ENCODE measurements at regions not wholly inside any gene's neighbourhood (a gene's known extent, or its start where the extent isn't known, plus 50 kb on each side); places are given as distances from the start of the nearest gene placed in this dataset.

DNA sequence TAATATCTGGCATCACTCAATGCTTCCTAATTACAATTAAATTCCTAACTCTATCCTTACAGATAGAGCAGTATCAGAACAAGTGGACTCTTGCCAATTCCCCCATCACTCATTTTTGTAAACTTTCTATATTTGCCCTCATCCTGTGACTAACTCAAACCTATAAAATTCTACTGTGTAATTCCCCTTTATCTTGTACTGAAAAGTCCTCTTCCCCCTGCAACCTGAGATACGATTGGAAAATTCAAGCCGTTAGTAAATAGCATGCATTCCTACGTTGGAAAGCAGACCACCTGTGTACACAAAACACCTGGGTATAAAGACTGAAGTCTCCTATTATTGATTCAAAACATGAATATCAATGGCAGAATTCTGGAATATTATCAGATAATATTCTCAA is 70.4 kb upstream of the KCNQ5 start:
- TF ChIP-seq POLR2A (IDR thresholded peaks at IDR 0.05; ENCODE audit: low read depth, low read length) (no peak), EP300 (IDR thresholded peaks at IDR 0.05; ENCODE audit: borderline replicate concordance in 1 of 2, control insufficient read depth in 1 of 2, low read depth in 2 of 2, low read length in 2 of 2) (no peak), CEBPB (IDR thresholded peaks at IDR 0.05; ENCODE audit: borderline replicate concordance in 1 of 2, low read depth in 2 of 2, low read length in 2 of 2) (no peak), EZH2 (IDR thresholded peaks at IDR 0.05; ENCODE audit: borderline replicate concordance, control insufficient read depth, low read depth, low read length) (no peak), TBL1XR1 (IDR thresholded peaks at IDR 0.05; ENCODE audit: low read depth, low read length) (no peak), FOXM1 (IDR thresholded peaks at IDR 0.05; ENCODE audit: low read depth, low read length) (no peak), TCF7 (IDR thresholded peaks at IDR 0.05; ENCODE audit: borderline replicate concordance) (no peak), CHD2 (IDR thresholded peaks at IDR 0.05; ENCODE audit: borderline replicate concordance, low read depth, low read length) (no peak), ZNF274 (IDR thresholded peaks at IDR 0.05; ENCODE audit: insufficient read depth, insufficient read length) (no peak)
- TF ChIP-seq, protein P1, sequence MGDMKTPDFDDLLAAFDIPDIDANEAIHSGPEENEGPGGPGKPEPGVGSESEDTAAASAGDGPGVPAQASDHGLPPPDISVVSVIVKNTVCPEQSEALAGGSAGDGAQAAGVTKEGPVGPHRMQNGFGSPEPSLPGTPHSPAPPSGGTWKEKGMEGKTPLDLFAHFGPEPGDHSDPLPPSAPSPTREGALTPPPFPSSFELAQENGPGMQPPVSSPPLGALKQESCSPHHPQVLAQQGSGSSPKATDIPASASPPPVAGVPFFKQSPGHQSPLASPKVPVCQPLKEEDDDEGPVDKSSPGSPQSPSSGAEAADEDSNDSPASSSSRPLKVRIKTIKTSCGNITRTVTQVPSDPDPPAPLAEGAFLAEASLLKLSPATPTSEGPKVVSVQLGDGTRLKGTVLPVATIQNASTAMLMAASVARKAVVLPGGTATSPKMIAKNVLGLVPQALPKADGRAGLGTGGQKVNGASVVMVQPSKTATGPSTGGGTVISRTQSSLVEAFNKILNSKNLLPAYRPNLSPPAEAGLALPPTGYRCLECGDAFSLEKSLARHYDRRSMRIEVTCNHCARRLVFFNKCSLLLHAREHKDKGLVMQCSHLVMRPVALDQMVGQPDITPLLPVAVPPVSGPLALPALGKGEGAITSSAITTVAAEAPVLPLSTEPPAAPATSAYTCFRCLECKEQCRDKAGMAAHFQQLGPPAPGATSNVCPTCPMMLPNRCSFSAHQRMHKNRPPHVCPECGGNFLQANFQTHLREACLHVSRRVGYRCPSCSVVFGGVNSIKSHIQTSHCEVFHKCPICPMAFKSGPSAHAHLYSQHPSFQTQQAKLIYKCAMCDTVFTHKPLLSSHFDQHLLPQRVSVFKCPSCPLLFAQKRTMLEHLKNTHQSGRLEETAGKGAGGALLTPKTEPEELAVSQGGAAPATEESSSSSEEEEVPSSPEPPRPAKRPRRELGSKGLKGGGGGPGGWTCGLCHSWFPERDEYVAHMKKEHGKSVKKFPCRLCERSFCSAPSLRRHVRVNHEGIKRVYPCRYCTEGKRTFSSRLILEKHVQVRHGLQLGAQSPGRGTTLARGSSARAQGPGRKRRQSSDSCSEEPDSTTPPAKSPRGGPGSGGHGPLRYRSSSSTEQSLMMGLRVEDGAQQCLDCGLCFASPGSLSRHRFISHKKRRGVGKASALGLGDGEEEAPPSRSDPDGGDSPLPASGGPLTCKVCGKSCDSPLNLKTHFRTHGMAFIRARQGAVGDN (IDR thresholded peaks at IDR 0.05), result no peak
- TF ChIP-seq, protein P2, sequence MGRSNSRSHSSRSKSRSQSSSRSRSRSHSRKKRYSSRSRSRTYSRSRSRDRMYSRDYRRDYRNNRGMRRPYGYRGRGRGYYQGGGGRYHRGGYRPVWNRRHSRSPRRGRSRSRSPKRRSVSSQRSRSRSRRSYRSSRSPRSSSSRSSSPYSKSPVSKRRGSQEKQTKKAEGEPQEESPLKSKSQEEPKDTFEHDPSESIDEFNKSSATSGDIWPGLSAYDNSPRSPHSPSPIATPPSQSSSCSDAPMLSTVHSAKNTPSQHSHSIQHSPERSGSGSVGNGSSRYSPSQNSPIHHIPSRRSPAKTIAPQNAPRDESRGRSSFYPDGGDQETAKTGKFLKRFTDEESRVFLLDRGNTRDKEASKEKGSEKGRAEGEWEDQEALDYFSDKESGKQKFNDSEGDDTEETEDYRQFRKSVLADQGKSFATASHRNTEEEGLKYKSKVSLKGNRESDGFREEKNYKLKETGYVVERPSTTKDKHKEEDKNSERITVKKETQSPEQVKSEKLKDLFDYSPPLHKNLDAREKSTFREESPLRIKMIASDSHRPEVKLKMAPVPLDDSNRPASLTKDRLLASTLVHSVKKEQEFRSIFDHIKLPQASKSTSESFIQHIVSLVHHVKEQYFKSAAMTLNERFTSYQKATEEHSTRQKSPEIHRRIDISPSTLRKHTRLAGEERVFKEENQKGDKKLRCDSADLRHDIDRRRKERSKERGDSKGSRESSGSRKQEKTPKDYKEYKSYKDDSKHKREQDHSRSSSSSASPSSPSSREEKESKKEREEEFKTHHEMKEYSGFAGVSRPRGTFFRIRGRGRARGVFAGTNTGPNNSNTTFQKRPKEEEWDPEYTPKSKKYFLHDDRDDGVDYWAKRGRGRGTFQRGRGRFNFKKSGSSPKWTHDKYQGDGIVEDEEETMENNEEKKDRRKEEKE (IDR thresholded peaks at IDR 0.05), result no peak
- TF ChIP-seq, protein P3, sequence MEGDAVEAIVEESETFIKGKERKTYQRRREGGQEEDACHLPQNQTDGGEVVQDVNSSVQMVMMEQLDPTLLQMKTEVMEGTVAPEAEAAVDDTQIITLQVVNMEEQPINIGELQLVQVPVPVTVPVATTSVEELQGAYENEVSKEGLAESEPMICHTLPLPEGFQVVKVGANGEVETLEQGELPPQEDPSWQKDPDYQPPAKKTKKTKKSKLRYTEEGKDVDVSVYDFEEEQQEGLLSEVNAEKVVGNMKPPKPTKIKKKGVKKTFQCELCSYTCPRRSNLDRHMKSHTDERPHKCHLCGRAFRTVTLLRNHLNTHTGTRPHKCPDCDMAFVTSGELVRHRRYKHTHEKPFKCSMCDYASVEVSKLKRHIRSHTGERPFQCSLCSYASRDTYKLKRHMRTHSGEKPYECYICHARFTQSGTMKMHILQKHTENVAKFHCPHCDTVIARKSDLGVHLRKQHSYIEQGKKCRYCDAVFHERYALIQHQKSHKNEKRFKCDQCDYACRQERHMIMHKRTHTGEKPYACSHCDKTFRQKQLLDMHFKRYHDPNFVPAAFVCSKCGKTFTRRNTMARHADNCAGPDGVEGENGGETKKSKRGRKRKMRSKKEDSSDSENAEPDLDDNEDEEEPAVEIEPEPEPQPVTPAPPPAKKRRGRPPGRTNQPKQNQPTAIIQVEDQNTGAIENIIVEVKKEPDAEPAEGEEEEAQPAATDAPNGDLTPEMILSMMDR (IDR thresholded peaks at IDR 0.05 in 2 of 3, conservative IDR thresholded peaks at IDR 0.05 in 1 of 3; ENCODE audit: control insufficient read depth in 2 of 3, extremely low read depth in 1 of 3, insufficient read depth in 1 of 3, low read depth in 3 of 3, low read length in 3 of 3), result no peak
- TF ChIP-seq, protein P4, sequence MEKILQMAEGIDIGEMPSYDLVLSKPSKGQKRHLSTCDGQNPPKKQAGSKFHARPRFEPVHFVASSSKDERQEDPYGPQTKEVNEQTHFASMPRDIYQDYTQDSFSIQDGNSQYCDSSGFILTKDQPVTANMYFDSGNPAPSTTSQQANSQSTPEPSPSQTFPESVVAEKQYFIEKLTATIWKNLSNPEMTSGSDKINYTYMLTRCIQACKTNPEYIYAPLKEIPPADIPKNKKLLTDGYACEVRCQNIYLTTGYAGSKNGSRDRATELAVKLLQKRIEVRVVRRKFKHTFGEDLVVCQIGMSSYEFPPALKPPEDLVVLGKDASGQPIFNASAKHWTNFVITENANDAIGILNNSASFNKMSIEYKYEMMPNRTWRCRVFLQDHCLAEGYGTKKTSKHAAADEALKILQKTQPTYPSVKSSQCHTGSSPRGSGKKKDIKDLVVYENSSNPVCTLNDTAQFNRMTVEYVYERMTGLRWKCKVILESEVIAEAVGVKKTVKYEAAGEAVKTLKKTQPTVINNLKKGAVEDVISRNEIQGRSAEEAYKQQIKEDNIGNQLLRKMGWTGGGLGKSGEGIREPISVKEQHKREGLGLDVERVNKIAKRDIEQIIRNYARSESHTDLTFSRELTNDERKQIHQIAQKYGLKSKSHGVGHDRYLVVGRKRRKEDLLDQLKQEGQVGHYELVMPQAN (conservative IDR thresholded peaks at IDR 0.05), result no peak
